H9 (cell line): ENCODE measurements at regions not wholly inside any gene's neighbourhood (a gene's known extent, or its start where the extent isn't known, plus 50 kb on each side); places are given as distances from the start of the nearest gene placed in this dataset.

Experiments
- DNase-seq: peaks from one replicate; pipeline ENCODE4 v3.0.0-alpha.2; 2017
- H2AFZ ChIP-seq: one replicate; pipeline ENCODE4 v1.6.1; 2013; ENCODE audit warnings: mild to moderate bottlenecking, low read length, control low read depth, moderate library complexity
- H2AK5ac ChIP-seq: 2 replicates; pipeline ENCODE4 v1.6.1; 2013; ENCODE audit warnings: low read length, control low read depth, mixed read lengths; ENCODE audit not compliant: insufficient read length
- H2BK120ac ChIP-seq: one replicate; pipeline ENCODE4 v1.6.1; 2013; ENCODE audit warnings: low read depth, mild to moderate bottlenecking, low read length, control low read depth, inconsistent platforms; ENCODE audit not compliant: poor library complexity, severe bottlenecking
- H2BK12ac ChIP-seq: 2 replicates; pipeline ENCODE4 v1.6.1; 2013; ENCODE audit warnings: low read length, control low read depth, mixed read lengths, low read depth; ENCODE audit not compliant: insufficient read length
- H2BK15ac ChIP-seq: 2 replicates; pipeline ENCODE4 v1.6.1; 2013; ENCODE audit warnings: low read depth, low read length, control low read depth
- H2BK20ac ChIP-seq: one replicate; pipeline ENCODE4 v1.6.1; 2013; ENCODE audit warnings: low read depth, mild to moderate bottlenecking, low read length, control low read depth, inconsistent platforms; ENCODE audit not compliant: poor library complexity, severe bottlenecking
- H2BK5ac ChIP-seq: 2 replicates; pipeline ENCODE4 v1.6.1; 2013; ENCODE audit warnings: low read length, control low read depth, mixed read lengths; ENCODE audit not compliant: insufficient read length
- H3K14ac ChIP-seq: 2 replicates; pipeline ENCODE4 v1.6.1; 2013; ENCODE audit warnings: low read length, control low read depth; ENCODE audit not compliant: insufficient read depth
- H3K18ac ChIP-seq: 2 replicates; pipeline ENCODE4 v1.6.1; 2013; ENCODE audit warnings: low read depth, mild to moderate bottlenecking, mixed read lengths, low read length, control low read depth; ENCODE audit not compliant: insufficient read length
- H3K23ac ChIP-seq: 2 replicates; pipeline ENCODE4 v1.6.1; 2013; ENCODE audit warnings: low read length, control low read depth, mixed read lengths, low read depth; ENCODE audit not compliant: insufficient read length
- H3K23me2 ChIP-seq: 2 replicates; pipeline ENCODE4 v1.6.1; 2013; ENCODE audit warnings: low read depth, mild to moderate bottlenecking, mixed read lengths, low read length, control low read depth; ENCODE audit not compliant: insufficient read length, poor library complexity, severe bottlenecking
- H3K27ac ChIP-seq: 2 replicates; pipeline ENCODE4 v1.5.1; 2013; ENCODE audit warnings: low read length, control low read depth, mixed read lengths, low read depth; ENCODE audit not compliant: insufficient read length
- H3K27me3 ChIP-seq: 2 replicates; pipeline ENCODE4 v1.6.1; 2013; ENCODE audit warnings: low read length, control low read depth, inconsistent platforms; ENCODE audit not compliant: insufficient read depth
- H3K4ac ChIP-seq: 2 replicates; pipeline ENCODE4 v1.6.1; 2013; ENCODE audit warnings: low read depth, mild to moderate bottlenecking, control low read depth, inconsistent platforms, low read length, moderate library complexity
- H3K4me1 ChIP-seq: 2 replicates; pipeline ENCODE4 v1.6.1; 2013; ENCODE audit warnings: low read length, control low read depth, inconsistent platforms; ENCODE audit not compliant: insufficient read depth
- H3K4me2 ChIP-seq: 2 replicates; pipeline ENCODE4 v1.6.1; 2013; ENCODE audit warnings: low read length, control low read depth, mixed read lengths; ENCODE audit not compliant: insufficient read length, insufficient read depth
- H3K56ac ChIP-seq: 2 replicates; pipeline ENCODE4 v1.6.1; 2013; ENCODE audit warnings: low read depth, mild to moderate bottlenecking, mixed read lengths, low read length, control low read depth; ENCODE audit not compliant: insufficient read length
- H3K79me1 ChIP-seq: 2 replicates; pipeline ENCODE4 v1.6.1; 2013; ENCODE audit warnings: low read depth, mild to moderate bottlenecking, moderate library complexity, low read length, control low read depth, inconsistent platforms; ENCODE audit not compliant: insufficient read depth, poor library complexity, severe bottlenecking
- H3K79me2 ChIP-seq: 2 replicates; pipeline ENCODE4 v1.6.1; 2013; ENCODE audit warnings: low read length, control low read depth, inconsistent platforms; ENCODE audit not compliant: insufficient read depth
- H3K9ac ChIP-seq: 2 replicates; pipeline ENCODE4 v1.6.1; 2013; ENCODE audit warnings: low read length, control low read depth, mixed read lengths; ENCODE audit not compliant: insufficient read length; ENCODE audit errors: extremely low read depth
- H3K9me3 ChIP-seq: one replicate; pipeline ENCODE4 v1.6.1; 2013; ENCODE audit warnings: low read depth, low read length, inconsistent platforms; ENCODE audit not compliant: control insufficient read depth
- H3T11ph ChIP-seq: one replicate; pipeline ENCODE4 v1.6.1; 2013; ENCODE audit warnings: mild to moderate bottlenecking, low read length, control low read depth, inconsistent platforms
- H4K20me1 ChIP-seq: one replicate; pipeline ENCODE4 v1.6.1; 2013; ENCODE audit not compliant: control insufficient read depth, insufficient read length, insufficient read depth
- H4K5ac ChIP-seq: 2 replicates; pipeline ENCODE4 v1.6.1; 2013; ENCODE audit warnings: low read depth, mild to moderate bottlenecking, mixed read lengths, low read length, control low read depth; ENCODE audit not compliant: insufficient read length
- H4K8ac ChIP-seq: replicated peaks from 2 replicates; pipeline ENCODE4 v1.6.1; 2013; ENCODE audit warnings: low read length, control low read depth, mixed read lengths, low read depth; ENCODE audit not compliant: insufficient read length
- H4K91ac ChIP-seq: 2 replicates; pipeline ENCODE4 v1.6.1; 2013; ENCODE audit warnings: low read depth, mild to moderate bottlenecking, moderate library complexity, mixed read lengths, low read length, control low read depth; ENCODE audit not compliant: insufficient read length
- H3K27ac Mint-ChIP-seq, 3 experiments: 2 replicates in 2 of 3; 3 replicates in 1 of 3; pipeline ENCODE4 v1.8.0; 2020 to 2021; ENCODE audit warnings: mixed read lengths in 3 of 3, mild to moderate bottlenecking in 1 of 3, moderate library complexity in 1 of 3
- H3K27me3 Mint-ChIP-seq: 2 replicates; pipeline ENCODE4 v1.8.0; 2021; ENCODE audit warnings: low read depth, mild to moderate bottlenecking, moderate library complexity, mixed read lengths
- H3K36me3 Mint-ChIP-seq, 3 experiments: 2 replicates in 2 of 3; 3 replicates in 1 of 3; pipeline ENCODE4 v1.8.0; 2020 to 2021; ENCODE audit warnings: low read depth in 3 of 3, mixed read lengths in 3 of 3; ENCODE audit not compliant: insufficient read depth in 1 of 3
- H3K4me1 Mint-ChIP-seq, 2 experiments: 2 replicates each; pipeline ENCODE4 v1.8.0; 2020; ENCODE audit warnings: mixed read lengths in 2 of 2
- H3K4me3 Mint-ChIP-seq, 2 experiments: 2 replicates in 1 of 2; 3 replicates in 1 of 2; pipeline ENCODE4 v1.8.0; 2020 to 2021; ENCODE audit warnings: mild to moderate bottlenecking in 2 of 2, mixed read lengths in 2 of 2, moderate library complexity in 1 of 2
- H3K9me3 Mint-ChIP-seq, 2 experiments: 2 replicates in 1 of 2; 3 replicates in 1 of 2; pipeline ENCODE4 v1.8.0; 2020; ENCODE audit warnings: mild to moderate bottlenecking in 2 of 2, mixed read lengths in 2 of 2, moderate library complexity in 1 of 2
- CTCF ChIP-seq: fragments of 200-600 bp; sonication (generic); conservative IDR thresholded peaks from 3 replicates; pipeline ENCODE4 v1.8.0; 2021; ENCODE audit warnings: antibody characterized with exemption, mild to moderate bottlenecking
- WGBS: extraction: QIAGEN DNeasy Blood & Tissue Kit; methylation state at CpG from one replicate; pipeline ENCODE4 v1.1.7; 2013; ENCODE audit warnings: missing lambda C conversion rate, low lambda C conversion rate, mixed read lengths; ENCODE audit not compliant: insufficient read length; ENCODE audit errors: extremely low coverage; 5-methylcytosine and 5-hydroxymethylcytosine counted together

GRCh38 chr1:29753771-29754572 is 517.6 kb downstream of the PTPRU start:
- no peak overlapping the region; the same call in 1 of the 2 replicates for H3K14ac ChIP-seq
- H3K27ac ChIP-seq: no peak overlapping the region
- H3K56ac ChIP-seq: no peak overlapping the region
- H3K23me2 ChIP-seq: no peaks in the 10 kb centered on the region
- H3K9ac ChIP-seq: no peak overlapping the region
- no peak for TF ChIP-seq CTCF
- H3K4me2 ChIP-seq: no peak overlapping the region
- H3K4me1 Mint-ChIP-seq: peaks cover 0 to 2% of the 10 kb centered on the region in 2 experiments; a peak in 1 of 4 replicates
- peaks cover 5% of the 10 kb centered on the region; the same call in 1 of the 2 replicates for H3K27me3 Mint-ChIP-seq
- H3K79me1 ChIP-seq: no peaks in the 10 kb centered on the region
- WGBS: no CpG with 5 or more reads among the region's 3 CpGs
- H2BK15ac ChIP-seq: no peak overlapping the region
- no peak overlapping the region for H3T11ph ChIP-seq
- no peak overlapping the region for H3K23ac ChIP-seq
- H3K4ac ChIP-seq: no peak overlapping the region
- no peak overlapping the region; a peak in 1 of 5 replicates for H3K4me3 Mint-ChIP-seq
- H3K27me3 ChIP-seq: no peaks in the 10 kb centered on the region
- H4K5ac ChIP-seq: no peak overlapping the region
- H3K79me2 ChIP-seq: no peaks in the 10 kb centered on the region
- H3K4me1 ChIP-seq: no peaks in the 10 kb centered on the region
- no peak overlapping the region for H2AFZ ChIP-seq
- H3K18ac ChIP-seq: no peak overlapping the region
- H2BK12ac ChIP-seq: no peak overlapping the region
- no peaks in the 10 kb centered on the region for H3K9me3 ChIP-seq
- no peak overlapping the region for H2BK5ac ChIP-seq
- no peaks in the 10 kb centered on the region for H3K9me3 Mint-ChIP-seq
- no peaks in the 10 kb centered on the region for H3K36me3 Mint-ChIP-seq
- no peak overlapping the region for H4K8ac ChIP-seq
- no peak overlapping the region for H2BK20ac ChIP-seq
- no peak overlapping the region for H2AK5ac ChIP-seq
- no peak overlapping the region for H4K91ac ChIP-seq
- H2BK120ac ChIP-seq: no peak overlapping the region
- H4K20me1 ChIP-seq: no peaks in the 10 kb centered on the region
- H3K27ac Mint-ChIP-seq: no peak overlapping the region
- peak; percentile 14 for DNase-seq
